ENCODE measurements at regions not wholly inside any gene's neighbourhood (a gene's known extent, or its start where the extent isn't known, plus 50 kb on each side); places are given as distances from the start of the nearest gene placed in this dataset.
A peak's percentile ranks its signal among the peaks of the same experiment; 100 is the strongest.

GRCh38 chr3:137204409-137204808 is 246.6 kb downstream of the IL20RB start:
- DNase-seq (ENCODE audit: low read depth) = no peak

- no peak for DNase-seq (ENCODE audit: low read depth)
Measured at GRCh38 chr3:137205394-137206045, 247.7 kb downstream of the IL20RB start.

GRCh38 chr3:137207616-137208015 is 249.8 kb downstream of the IL20RB start:
- DNase-seq (ENCODE audit: low read depth) = no peak

GRCh38 chr3:137217733-137218132 is 259.9 kb downstream of the IL20RB start:
- DNase-seq (ENCODE audit: low read depth) = no peak

- no peak for DNase-seq (ENCODE audit: low read depth)
Measured at GRCh38 chr3:137219801-137220445, 262.1 kb downstream of the IL20RB start.

- no peak for DNase-seq (ENCODE audit: low read depth)
Measured at GRCh38 chr3:137222736-137223225, 265.0 kb downstream of the IL20RB start.

- no peak for DNase-seq (ENCODE audit: low read depth)
Measured at GRCh38 chr3:137224464-137224863, 266.7 kb downstream of the IL20RB start.

- no peak for DNase-seq (ENCODE audit: low read depth)
Measured at GRCh38 chr3:137242836-137243400, 285.1 kb downstream of the IL20RB start.

- no peak for DNase-seq (ENCODE audit: low read depth)
Measured at GRCh38 chr3:137246491-137246890, 288.7 kb downstream of the IL20RB start.

GRCh38 chr3:137249311-137249940 is 291.6 kb downstream of the IL20RB start:
- DNase-seq (ENCODE audit: low read depth) = no peak

- DNase-seq (ENCODE audit: low read depth) = no peak
Measured at GRCh38 chr3:137259089-137259488, 301.3 kb downstream of the IL20RB start.

GRCh38 chr3:137259701-137260100 is 301.9 kb downstream of the IL20RB start:
- DNase-seq (ENCODE audit: low read depth) = no peak

GRCh38 chr3:137264071-137264820 is 306.5 kb downstream of the IL20RB start:
- DNase-seq (ENCODE audit: low read depth) = peak; percentile 4

GRCh38 chr3:137264843-137265330 is 307.1 kb downstream of the IL20RB start:
- no peak for DNase-seq (ENCODE audit: low read depth)

GRCh38 chr3:137282871-137283270 is 325.1 kb downstream of the IL20RB start:
- DNase-seq (ENCODE audit: low read depth) = no peak

GRCh38 chr3:137285924-137286323 is 328.1 kb downstream of the IL20RB start:
- no peak for DNase-seq (ENCODE audit: low read depth)

- DNase-seq (ENCODE audit: low read depth) = no peak
Measured at GRCh38 chr3:137293086-137293485, 335.3 kb downstream of the IL20RB start.

GRCh38 chr3:137294139-137294538 is 336.4 kb downstream of the IL20RB start:
- DNase-seq (ENCODE audit: low read depth) = no peak

GRCh38 chr3:137294839-137295238 is 337.1 kb downstream of the IL20RB start:
- no peak for DNase-seq (ENCODE audit: low read depth)

- no peak for DNase-seq (ENCODE audit: low read depth)
Measured at GRCh38 chr3:137295336-137295735, 337.6 kb downstream of the IL20RB start.

GRCh38 chr3:137296116-137296515 is 338.3 kb downstream of the IL20RB start:
- DNase-seq (ENCODE audit: low read depth) = no peak

- no peak for DNase-seq (ENCODE audit: low read depth)
Measured at GRCh38 chr3:137297770-137298169, 340.0 kb downstream of the IL20RB start.
